T1000 (cell line): ENCODE measurements at regions not wholly inside any gene's neighbourhood (a gene's known extent, or its start where the extent isn't known, plus 50 kb on each side); places are given as distances from the start of the nearest gene placed in this dataset.
"Not testable (repeated sequence)": the region's sequence is repeated elsewhere in the genome, so short reads cannot be mapped to it uniquely, and the experiment has no call there.

ENCODE experiments used
- DNase-seq: peaks from one replicate; lab custom pipeline; 2025; ENCODE audit warnings: mixed read lengths; lab: John Stamatoyannopoulos, UW

DNA sequence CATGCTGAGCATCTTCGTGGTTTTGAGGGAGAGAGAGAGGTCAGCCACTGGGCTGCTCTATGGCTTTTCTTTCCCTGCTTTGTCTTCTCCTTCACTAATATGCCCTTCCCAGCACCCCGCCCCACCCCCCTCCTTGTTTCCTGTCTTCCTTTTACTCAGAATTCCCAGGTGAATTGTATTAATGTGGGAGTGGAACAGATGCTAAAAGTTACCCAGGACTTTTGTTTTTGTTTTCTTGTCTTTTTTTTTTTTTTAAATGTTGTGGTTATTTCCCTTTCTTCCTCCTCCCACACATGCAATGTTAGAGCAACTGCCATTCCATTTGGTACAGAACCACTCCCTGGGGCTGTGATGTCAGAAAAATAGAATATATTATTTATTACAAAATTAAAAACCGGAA lies 442.7 kb upstream of the CD180 start:
- no peak for DNase-seq

DNA sequence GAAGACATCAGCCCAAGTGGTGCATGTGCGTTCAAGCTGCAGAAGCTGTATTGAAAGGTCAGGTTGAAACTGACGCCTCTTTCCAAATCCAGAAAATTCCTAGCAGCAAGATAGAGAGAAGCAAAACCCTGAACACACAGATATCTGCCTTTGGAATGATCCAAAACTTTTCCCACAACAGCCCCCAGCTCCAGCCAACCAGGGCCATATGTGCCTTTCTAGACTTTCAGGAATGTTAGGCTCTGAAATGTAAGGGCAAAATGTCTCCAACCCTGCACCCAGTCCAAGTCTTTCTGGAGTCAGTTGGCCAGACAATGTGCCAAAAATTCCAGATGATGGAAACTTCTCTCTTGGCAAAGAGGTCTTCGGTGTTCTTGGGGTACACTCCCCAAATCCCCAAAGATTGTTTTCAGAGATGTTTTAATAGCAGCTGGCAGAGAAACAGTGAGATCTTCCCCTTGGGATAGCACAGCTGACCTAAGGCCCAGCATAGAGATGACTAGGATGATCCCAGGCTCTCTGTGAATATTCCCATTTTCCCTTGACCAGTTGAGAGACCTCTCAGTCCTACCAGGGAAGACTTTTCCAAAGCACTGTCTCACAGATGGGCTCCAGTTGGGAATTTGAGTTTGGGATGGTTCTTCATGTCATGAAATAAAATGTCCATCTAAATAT lies 440.4 kb upstream of the CD180 start:
- no peak for DNase-seq

DNA sequence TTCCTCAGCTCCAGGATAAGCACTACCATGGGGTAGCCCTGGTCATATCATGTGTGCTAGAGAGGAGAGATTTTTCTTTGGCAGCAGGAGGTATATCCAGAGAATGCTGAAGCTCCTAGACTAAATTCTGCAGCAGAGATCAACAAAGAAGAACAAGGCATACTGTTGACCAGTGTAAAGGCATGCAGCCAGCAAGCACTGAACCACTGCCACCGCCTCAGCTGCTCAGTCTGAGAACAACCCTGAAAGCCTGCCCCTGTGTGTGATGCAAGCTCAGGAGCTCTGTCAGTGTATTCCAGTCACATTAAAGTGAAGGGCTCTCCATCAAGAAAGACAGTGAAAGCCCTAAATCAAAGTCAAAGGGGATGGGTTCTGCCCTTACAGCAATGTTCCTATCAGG lies 439.5 kb upstream of the CD180 start:
- DNase-seq = no peak

DNA sequence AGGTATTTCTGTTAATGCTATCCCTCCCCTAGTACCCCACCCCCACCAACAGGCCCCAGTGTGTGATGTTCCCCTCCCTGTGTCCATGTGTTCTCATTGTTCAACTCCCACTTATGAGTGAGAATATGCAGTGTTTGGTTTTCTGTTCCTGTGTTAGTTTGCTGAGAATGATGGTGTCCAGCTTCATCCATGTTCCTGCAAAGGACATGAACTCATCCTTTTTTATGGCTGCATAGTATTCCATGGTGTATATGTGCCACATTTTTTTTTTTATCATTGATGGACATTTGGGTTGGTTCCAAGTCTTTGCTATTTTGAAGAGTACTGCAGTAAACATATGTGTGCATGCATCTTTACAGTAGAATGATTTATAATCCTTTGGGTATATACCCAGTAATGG lies 430.5 kb upstream of the CD180 start:
- not testable (repeated sequence) for DNase-seq

DNA sequence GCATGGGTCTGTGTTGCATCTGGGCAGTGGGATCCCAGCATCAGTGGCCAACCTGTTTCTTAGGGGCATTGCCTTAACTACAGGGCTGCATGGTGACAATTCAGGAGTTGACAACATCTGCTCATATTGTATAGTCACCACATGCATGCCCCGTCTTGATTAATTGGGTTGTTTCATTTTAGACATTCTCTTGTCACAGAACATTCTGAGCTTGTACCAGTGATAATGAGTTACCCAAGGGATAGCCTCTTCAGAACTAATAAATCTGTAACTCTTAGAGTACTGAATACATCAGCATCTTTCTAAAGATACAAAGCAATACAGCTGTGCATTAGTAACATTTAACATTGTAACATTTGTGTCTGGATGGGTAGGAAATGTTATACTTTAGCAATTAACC lies 426.5 kb upstream of the CD180 start:
- no peak for DNase-seq

DNA sequence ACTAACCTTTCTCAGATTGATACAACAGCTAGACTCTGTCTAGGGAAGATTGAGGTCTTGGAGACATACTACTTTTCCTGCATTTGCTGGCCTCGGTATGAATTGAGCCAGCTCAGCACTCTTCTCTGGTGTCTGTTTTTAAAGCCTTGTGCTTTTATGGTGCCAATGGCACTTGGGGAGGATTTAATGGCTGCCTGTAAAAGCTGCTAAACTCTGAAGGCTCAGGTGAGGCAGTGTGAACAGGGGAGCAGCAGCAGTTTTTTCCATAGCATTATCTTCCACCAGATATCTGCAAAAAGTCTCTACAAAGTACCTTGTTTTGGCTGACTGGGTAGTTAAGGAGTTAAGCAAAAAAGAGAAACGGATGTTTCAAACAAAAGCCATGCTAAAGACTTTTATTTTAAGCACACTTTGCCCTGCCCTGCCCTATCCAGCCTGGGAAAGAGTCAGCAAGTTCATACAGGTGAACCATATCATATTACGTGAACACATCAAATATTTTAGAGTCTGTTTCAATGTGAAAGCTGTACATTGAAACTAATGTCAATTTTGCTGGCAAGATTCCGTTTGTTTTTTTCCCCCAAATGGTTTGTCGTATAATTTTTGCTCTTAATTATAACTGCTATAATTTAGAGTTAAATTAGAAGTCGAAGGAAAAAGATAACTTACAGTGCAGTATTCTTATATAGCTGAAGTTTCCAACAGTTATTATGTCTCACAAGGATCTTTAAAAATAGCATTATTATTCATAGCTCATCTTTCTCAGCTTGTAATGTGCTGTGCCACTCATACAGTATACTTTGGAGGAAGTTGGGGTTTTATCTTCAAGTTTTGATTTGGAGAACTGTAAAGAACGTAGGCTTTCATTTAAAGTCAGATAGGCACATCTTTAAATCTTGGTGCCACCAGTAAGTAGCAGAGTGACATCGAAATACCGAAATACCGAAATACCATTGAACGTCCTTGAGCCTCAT lies 424.1 kb upstream of the CD180 start:
- DNase-seq = no peak

DNA sequence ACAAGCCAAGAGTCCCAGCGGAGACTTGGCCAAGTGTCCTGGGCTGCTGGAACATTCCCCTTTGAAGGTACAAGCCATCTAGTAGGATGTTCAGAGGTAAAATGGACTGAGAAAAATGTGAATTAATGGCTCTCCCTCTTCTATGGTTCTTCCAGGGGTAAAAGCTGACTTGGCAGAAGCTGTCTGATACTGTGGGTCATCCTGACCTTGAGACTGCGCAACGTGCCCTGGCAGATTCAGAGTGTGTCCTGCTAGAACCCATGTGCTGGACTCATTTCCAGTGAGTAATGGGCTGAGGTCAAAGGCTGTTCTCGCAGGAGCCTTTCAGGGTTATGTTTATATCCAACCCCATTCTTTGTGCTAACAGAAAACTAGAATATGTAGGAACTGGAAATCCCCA lies 423.0 kb upstream of the CD180 start:
- no peak for DNase-seq

DNA sequence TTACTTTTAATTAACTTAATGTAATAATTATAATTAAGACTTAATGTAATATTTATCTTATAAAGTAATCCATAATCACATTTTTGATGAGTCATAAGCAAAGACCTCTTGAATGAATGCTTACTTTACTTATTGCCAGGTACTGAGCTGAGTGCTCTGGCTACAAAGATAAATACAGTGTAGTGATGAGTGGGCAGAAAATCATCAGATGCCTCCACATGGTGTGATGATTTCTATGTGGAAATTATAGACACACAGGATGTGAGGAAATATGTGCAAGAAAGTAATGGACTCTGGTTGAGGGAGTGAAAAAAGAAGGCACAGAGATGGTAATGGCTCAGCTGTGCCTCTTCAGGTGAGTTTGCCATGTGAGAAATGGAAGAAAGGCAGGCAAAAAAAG lies 422.6 kb upstream of the CD180 start:
- no peak for DNase-seq

DNA sequence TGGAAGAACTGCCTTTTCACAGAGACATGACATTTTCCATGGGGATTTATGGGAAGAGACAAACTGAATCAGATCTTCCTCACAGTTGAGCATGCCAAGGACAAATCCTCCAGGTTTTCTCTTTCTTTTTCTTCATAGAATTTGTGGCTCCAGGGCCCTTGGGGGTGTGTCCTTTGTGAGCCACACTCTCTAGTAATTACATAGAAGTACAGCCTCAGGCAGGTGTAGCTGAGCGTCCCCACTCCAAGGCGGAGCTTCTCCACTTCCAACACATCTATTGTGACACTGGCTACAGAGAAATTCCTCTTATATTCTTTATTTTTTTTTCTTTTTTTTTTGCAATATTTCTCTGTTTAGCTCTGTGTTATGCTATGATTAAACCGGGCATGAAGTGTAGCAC lies 420.5 kb upstream of the CD180 start:
- DNase-seq = no peak

DNA sequence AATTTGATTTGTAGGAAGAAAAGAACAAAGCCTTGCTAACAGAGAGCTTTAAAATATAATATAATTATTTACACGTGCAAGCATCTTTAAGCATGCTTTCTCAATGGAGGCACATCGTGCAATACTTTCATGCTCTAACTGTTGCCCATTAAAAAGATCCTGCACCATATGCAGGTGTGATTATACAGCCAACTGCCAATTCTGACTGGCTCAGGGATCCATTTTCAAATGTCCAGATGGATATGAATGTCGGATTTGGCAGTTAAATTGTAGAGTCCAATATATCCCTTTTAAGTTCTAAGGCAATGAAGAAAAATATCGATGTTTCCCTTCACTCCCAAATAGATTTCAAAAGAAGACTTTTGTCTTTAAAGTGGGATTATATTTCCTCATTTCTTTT lies 416.4 kb upstream of the CD180 start:
- DNase-seq = no peak

DNA sequence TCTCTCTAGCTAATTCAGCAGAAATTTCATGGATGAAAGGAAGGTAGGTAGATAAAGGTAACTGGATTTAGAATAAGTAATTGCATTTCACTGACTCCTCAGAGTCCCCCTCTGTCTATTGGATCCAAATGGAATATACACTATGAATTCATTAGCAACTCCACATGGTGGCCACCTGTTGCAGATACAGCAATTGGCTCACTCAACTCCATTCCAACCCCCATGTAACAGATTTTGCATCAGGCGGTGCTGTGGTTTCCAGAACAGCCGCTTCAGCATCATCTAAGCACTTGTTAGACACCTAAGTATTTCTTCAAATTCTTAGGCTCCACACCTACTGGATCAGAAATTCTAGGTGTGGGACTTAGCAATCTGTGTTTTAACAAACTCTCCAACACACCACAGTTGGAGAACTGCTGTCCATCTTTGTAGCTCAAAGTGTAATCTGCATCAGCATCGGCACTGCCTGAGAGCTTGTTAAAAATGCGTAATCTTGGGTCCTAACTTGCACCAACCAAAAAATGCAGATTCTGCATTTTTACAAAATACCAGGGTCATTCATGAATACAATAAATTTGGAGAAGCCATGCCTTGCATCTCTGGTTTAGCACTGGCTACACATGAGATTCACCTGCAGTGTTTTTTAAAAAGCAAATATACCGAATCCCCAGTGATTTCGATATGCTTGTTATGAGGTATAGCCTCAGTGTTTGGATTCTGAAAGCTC lies 413.8 kb upstream of the CD180 start:
- no peak for DNase-seq

DNA sequence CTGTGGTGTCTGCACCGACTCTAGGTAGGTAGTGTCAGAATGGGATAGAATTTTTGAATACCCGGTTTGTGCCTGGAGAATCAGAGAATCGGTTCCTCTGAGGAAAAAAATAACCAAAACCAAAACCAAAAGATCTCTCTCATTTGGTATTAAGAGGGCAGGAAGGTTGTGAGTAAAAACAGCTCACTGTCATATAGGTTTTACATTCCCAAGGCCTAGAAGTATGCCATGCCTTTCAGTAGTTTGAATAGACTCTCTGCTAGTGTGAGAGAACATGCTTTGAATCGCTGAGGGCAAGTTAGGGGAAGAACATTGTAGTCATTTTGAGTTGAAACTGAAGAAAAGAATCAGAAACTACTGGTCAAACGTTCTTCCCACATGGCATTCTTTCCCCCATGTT lies 411.4 kb upstream of the CD180 start:
- DNase-seq = no peak

DNA sequence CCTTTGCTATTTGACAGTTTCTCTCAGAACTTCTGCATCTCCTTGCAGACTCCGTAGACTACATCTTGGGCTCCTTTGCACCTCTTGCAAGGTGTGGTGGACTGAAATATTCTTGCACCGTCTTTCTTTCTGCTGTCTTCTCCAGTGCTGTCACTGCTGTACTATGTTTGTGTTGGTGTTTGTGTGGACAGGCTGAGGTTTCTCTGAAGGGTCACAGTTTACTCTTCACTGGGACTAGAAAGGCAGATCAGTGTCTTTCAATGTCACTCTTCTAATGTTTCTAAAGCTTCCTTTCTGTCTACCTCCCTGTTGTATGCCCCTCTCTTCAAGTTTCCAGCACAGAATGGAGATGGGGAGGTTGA lies 410.0 kb upstream of the CD180 start:
- DNase-seq = no peak

DNA sequence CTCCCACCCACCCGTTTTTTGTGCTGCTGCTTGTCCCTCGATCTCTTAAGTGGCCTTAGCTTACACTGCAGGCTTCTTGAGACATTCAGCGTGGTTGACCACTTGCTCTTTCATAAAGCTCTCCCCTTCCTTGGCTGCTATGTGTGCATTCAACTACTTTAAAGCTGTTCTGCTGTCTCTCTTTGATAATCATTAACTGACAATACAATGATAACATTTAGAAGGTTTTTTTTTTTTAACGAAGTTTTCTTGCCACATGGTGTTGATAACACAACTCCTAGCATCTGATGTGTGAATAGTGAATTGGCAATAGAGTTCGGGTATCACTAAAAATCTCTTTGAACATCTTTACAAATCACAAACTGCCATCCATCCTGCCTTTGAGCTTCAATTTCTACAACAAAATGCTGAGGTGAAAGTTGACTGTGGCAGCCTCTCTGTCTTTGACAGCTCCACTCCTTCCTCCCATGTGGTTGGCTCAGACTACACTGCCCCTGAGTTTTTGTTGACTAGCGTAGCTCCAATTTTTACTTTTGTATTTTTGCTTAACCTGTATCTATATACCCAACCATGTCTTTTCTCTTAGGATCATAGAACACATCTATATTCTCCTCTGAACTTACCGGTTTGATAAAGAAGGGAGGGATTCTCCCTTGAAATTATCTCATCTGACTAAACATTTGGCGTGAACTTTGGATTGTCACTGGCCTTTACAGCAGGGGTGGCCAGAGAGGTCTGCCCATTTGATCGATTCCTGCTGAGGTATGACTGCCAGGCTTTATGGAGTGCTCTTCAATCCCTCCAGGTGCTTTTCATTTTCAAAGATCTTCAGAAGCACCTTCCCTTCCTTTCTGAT lies 409.4 kb upstream of the CD180 start:
- DNase-seq = no peak

DNA sequence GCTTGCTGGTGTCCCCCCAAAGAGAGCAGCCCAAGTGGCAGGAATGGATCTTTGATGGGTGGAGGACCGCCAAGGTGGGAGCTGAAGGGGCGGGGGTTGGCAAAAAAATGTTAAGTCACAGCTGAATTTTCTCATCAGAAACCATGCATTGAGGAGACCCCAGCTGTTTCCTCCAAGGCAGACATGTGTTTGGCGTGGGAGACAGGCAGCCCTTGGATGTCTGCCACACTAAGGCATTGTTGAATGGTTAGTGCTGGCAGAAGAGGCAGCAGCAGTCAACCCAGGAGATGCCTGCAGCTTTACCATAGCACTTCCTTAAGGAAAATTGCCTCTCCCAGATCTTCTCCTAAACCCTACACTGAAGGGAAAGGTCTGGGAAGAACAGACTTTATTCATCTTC lies 394.9 kb upstream of the CD180 start:
- no peak for DNase-seq

DNA sequence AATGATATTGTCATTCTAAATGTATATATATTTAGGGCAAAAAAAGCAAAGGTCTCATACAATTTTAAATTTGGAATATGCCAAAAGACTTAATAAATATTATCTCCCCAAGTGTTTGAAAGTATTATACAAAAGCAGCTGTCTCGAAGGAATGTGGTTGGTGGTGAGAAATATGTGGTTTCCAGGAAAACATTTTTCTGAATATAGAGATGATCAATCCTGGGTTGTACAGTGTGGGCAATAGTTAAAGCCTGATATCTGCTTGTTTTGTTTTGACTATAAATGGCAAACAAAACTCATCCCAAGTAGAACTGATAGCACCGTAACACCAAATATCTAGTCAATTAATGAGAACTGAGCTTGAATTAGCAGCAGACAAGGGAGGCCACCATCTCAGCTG lies 391.8 kb upstream of the CD180 start:
- no peak for DNase-seq

DNA sequence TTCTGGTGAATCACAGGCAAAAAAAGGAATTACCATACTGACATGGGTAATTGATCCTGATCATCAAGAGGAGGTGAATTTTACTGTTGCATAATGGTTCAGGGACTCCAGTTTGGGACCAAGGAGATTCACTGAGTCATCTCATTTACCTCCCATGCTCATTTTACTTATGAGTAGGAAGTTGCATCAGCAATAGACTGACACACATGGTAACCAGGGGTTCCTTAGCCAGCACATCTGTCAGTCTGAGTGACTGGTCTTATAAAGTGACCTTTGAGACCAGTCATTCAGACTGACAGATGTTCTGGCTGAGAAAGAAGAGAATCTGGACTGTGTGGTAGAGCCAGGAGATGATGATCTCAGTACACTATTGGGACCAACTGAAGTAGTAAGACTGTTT lies 384.6 kb upstream of the CD180 start:
- DNase-seq = no peak

DNA sequence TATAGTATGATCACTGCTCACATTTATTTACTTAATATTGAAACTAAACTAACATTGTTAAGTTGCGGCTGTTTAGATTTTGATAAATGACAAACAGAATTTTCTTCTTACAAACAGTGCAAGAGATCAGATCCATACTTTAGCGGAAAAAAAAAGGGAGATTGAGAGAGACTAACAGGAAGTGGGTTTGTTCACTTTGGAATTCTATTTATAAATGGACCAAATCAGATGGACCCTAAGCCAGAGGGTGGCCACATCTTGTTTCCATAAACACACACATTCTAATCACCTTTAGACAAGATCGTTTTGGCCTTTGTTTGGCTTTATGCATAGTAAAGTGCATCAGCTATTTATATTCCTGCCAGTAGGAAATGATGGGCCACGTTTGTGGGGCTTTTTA lies 381.4 kb upstream of the CD180 start:
- DNase-seq = no peak

DNA sequence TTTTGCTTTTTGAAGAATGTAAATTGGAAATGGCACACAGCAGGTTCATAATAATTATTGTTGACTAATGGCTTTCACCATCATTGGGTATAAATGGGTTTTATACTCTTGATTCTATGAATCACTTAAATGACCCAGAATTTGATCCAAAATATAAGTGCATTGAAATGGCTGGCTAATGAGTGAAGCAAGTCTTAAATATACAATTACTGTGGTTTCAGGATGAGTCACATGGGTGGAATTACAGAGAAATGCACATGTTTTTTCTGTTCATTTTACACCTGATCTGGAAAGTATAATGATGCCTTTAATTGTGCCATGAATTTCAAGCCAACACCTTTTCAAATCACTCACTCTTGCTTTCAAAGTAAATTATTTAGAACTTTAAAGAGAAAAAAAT lies 380.8 kb upstream of the CD180 start:
- no peak for DNase-seq

DNA sequence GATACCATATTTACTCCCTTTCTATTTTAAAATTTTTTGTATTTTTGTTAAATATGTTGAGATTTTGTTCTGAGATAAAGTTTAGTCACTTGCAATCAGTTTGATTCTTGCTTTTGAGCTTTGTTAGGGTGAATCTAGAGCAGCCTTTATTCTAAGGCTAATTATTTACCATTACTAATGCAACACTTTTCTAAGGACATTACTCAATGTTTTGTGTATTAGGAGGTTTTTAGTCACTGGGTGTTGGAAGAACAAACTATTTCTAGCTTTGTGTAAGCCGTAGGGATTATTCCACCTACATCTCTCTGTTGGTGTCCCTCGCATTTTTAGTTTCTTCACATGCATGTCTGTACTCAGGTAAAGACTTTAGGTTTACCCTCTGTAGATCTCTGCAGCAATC lies 379.5 kb upstream of the CD180 start:
- DNase-seq = no peak

DNA sequence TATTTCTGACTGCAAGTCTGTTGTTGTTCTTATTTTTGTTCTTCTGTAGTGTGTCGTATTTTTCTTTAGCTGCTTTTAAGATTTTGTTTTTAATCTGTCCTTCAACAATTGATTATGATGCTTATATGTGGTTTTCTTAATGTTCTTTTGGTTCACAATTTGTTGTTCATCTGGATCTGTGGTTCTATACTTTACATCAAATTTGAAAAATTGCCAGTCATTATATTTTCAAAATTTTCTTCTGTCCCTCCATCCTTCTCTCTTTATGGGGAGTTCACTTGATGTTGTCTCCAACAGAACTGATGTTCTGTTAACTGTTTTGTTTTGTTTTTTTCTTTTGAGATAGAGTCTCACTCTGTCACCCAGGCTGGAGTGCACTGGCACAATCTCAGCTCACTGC lies 378.5 kb upstream of the CD180 start:
- DNase-seq = no peak
